Ovary (tissue), 7 donors: ENCODE measurements at regions not wholly inside any gene's neighbourhood (a gene's known extent, or its start where the extent isn't known, plus 50 kb on each side); places are given as distances from the start of the nearest gene placed in this dataset.

ENCODE experiments used
- DNase-seq, 5 donors: peaks; one replicate each; pipeline ENCODE4 v3.0.0-alpha.2; 2019 to 2020
- H3K27ac ChIP-seq, 2 donors: fragments of 200-600 bp; one replicate each; pipeline versions ENCODE4 v1.5.1 to v1.8.0; 2019 to 2022
- H3K27me3 ChIP-seq: fragments of 200-600 bp; one replicate; pipeline ENCODE4 v1.8.0; 2022
- H3K36me3 ChIP-seq: fragments of 200-600 bp; sonication (generic); one replicate; pipeline ENCODE4 v1.5.1; 2019
- H3K4me1 ChIP-seq: one replicate; pipeline ENCODE4 v1.8.1; 2013; ENCODE audit warnings: mild to moderate bottlenecking, moderate library complexity; ENCODE audit not compliant: insufficient read depth
- H3K4me3 ChIP-seq: fragments of 200-600 bp; sonication (generic); one replicate; pipeline ENCODE4 v1.5.1; 2017
- H3K9me3 ChIP-seq, 2 donors: fragments of 200-600 bp in 1 of 2; sonication (generic) in 1 of 2; one replicate each; pipeline versions ENCODE4 v1.5.1 to v1.8.1; 2013 to 2019; ENCODE audit warnings: mild to moderate bottlenecking in 1 of 2, moderate library complexity in 1 of 2
- EP300 ChIP-seq: sonication (generic); formaldehyde crosslinking; IDR thresholded peaks from one replicate; pipeline ENCODE4 v1.6.1; 2017; ENCODE audit warnings: antibody characterized with exemption
- POLR2A ChIP-seq: fragments of 450-650 bp; IDR thresholded peaks from one replicate; pipeline ENCODE4 v1.6.1; 2017; ENCODE audit warnings: antibody characterized with exemption, mild to moderate bottlenecking, moderate library complexity
- WGBS, 3 donors: extraction: QIAGEN DNeasy Blood & Tissue Kit in 1 of 3; methylation state at CpG; one replicate each; pipeline versions ENCODE4 v1.1.5 to v1.1.7; 2013 to 2017; 5-methylcytosine and 5-hydroxymethylcytosine counted together
- intact Hi-C, 4 donors: fragments of 100-400 bp; cut with DNase I; formaldehyde crosslinking; loops; one replicate each; pipeline versions ENCODE4 v1.11.0 to v1.15.1; 2022 to 2023
- TF ChIP-seq, protein P1 (sequence below), 3 donors: fragments of 450-650 bp in 2 of 3; fragments of 200-600 bp in 1 of 3; IDR thresholded peaks; one replicate each; pipeline versions ENCODE4 v1.5.1 to v1.8.0; 2016 to 2022; ENCODE audit warnings: antibody characterized with exemption in 3 of 3, mild to moderate bottlenecking in 1 of 3
- donor health status: DM: no; HTN: no; CAD: no; lungs with moderate emphysema.
- donor health status: DM: no; HTN: no; CAD: no.
- donor health status: Bipolar disorder and iron deficiency.
- donor health status: DM: no; HTN: no; CAD: no.
- donor health status: DM: yes; HTN: yes; CAD: no.

- H3K4me1 ChIP-seq: no peaks in the 10 kb centered on the region
- H3K9me3 ChIP-seq: no peaks in the 10 kb centered on the region
- no peak overlapping the region for H3K4me3 ChIP-seq
- 40 to 55% (median 48%) methylated on average over 2 of the region's 2 CpGs for WGBS, 3 donors
- H3K36me3 ChIP-seq: no peaks in the 10 kb centered on the region
- H3K27ac ChIP-seq: no peak overlapping the region
- intact Hi-C loops: no loop called here
- TF ChIP-seq POLR2A (no peak), EP300 (no peak)
- TF ChIP-seq, protein P1, sequence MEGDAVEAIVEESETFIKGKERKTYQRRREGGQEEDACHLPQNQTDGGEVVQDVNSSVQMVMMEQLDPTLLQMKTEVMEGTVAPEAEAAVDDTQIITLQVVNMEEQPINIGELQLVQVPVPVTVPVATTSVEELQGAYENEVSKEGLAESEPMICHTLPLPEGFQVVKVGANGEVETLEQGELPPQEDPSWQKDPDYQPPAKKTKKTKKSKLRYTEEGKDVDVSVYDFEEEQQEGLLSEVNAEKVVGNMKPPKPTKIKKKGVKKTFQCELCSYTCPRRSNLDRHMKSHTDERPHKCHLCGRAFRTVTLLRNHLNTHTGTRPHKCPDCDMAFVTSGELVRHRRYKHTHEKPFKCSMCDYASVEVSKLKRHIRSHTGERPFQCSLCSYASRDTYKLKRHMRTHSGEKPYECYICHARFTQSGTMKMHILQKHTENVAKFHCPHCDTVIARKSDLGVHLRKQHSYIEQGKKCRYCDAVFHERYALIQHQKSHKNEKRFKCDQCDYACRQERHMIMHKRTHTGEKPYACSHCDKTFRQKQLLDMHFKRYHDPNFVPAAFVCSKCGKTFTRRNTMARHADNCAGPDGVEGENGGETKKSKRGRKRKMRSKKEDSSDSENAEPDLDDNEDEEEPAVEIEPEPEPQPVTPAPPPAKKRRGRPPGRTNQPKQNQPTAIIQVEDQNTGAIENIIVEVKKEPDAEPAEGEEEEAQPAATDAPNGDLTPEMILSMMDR (IDR thresholded peaks at IDR 0.05): no peak
- DNase-seq: no peak
- no peaks in the 10 kb centered on the region for H3K27me3 ChIP-seq
Measured at GRCh38 chr21:38597421-38597820, 99.1 kb upstream of the ERG start.

GRCh38 chr21:38598413-38598812, 100.1 kb upstream of the ERG start:
- no peaks in the 10 kb centered on the region for H3K4me1 ChIP-seq
- 79 to 95% (median 93%) methylated on average over 5 of the region's 5 CpGs for WGBS, 3 donors
- no peak overlapping the region for H3K4me3 ChIP-seq
- no peaks in the 10 kb centered on the region for H3K27me3 ChIP-seq
- H3K9me3 ChIP-seq: no peaks in the 10 kb centered on the region
- no peak for TF ChIP-seq POLR2A
- no peak for TF ChIP-seq EP300
- TF ChIP-seq, protein P1 (IDR thresholded peaks at IDR 0.05): no peak
- H3K36me3 ChIP-seq: no peaks in the 10 kb centered on the region
- H3K27ac ChIP-seq: no peak overlapping the region
- intact Hi-C loops: no loop called here
- DNase-seq: no peak

DNA sequence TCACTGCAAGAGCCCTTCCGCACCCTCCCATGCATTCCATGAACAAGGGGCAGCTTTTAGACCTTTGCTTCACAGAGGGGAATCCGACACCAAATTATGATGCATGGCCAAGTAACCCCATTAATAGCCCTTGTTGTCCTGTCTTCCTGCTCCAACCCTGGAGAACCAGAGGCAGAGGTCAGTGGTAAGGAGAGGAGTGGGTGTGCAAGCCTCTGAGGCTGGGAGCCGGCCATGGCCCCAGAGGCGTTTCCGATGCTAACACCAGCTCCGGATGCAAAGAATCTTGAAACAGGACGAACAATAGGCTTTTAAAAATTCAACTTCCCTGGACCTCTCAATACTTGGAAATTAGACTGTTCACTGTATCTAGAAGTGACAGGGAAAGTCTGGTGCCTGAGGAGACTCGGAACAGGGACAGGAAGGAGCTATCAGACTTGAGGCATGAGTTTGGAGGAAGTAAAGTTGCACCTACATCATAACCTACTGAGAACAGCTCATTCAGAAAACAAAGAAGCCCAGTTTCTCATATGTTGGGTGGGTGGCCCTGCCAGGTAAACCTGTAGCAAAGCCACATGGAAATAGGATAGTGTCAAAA, 101.2 kb upstream of the ERG start:
- H3K9me3 ChIP-seq: no peaks in the 10 kb centered on the region
- 86 to 94% (median 93%) methylated on average over 8 of the region's 8 CpGs for WGBS, 3 donors
- H3K4me3 ChIP-seq: no peak overlapping the region
- H3K36me3 ChIP-seq: no peaks in the 10 kb centered on the region
- no peak for DNase-seq
- no peaks in the 10 kb centered on the region for H3K27me3 ChIP-seq
- H3K4me1 ChIP-seq: no peaks in the 10 kb centered on the region
- TF ChIP-seq POLR2A (no peak), EP300 (no peak)
- TF ChIP-seq, protein P1 (IDR thresholded peaks at IDR 0.05): no peak
- H3K27ac ChIP-seq: no peak overlapping the region
- intact Hi-C loops: no loop called here

DNA sequence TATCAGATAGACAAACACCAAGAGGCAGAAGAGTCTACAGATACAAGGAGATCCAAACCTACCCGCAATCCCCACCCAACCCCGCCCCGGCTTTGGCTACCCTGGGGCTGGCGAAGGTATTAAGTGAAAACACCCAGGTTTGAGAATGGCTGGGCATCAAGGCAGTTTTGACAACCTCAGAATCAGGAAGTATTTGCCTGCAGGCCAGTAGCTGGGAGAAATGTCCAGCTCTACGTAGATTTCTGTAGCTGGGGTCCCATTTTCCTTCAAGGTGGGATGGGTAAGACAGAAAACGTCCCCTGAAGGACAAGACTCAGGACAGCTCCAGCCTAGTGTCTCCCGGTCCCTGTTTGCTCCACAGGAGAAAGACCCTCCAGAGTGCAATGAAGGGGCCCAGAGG, 101.8 kb upstream of the ERG start:
- intact Hi-C loops: no loop called here
- WGBS, 3 donors: 95 to 97% (median 96%) methylated on average over 7 of the region's 7 CpGs
- no peak overlapping the region for H3K27ac ChIP-seq
- H3K4me1 ChIP-seq: no peaks in the 10 kb centered on the region
- H3K9me3 ChIP-seq: no peaks in the 10 kb centered on the region
- TF ChIP-seq EP300 (no peak), POLR2A (no peak)
- TF ChIP-seq, protein P1 (IDR thresholded peaks at IDR 0.05): no peak
- no peak overlapping the region for H3K4me3 ChIP-seq
- H3K36me3 ChIP-seq: no peaks in the 10 kb centered on the region
- H3K27me3 ChIP-seq: no peaks in the 10 kb centered on the region
- DNase-seq: no peak
